SK-N-MC (cell line): ENCODE measurements at regions not wholly inside any gene's neighbourhood (a gene's known extent, or its start where the extent isn't known, plus 50 kb on each side); places are given as distances from the start of the nearest gene placed in this dataset.

ENCODE experiments used
- DNase-seq: peaks from one replicate; pipeline ENCODE4 v3.0.0-alpha.2; 2011; ENCODE audit warnings: low read depth, low spot score
- H3K27ac ChIP-seq: fragments of 200-600 bp; sonication (generic); 2 replicates; pipeline ENCODE4 v1.5.1; 2016; ENCODE audit warnings: mixed run types
- H3K36me3 ChIP-seq: fragments of 200-600 bp; sonication (generic); 2 replicates; pipeline ENCODE4 v1.6.1; 2017; ENCODE audit warnings: antibody characterized with exemption, low read length, mixed read lengths; ENCODE audit not compliant: insufficient read depth
- H3K4me3 ChIP-seq: fragments of 200-600 bp; sonication (generic); 2 replicates; pipeline ENCODE4 v1.5.1; 2016
- H3K9ac ChIP-seq: fragments of 200-600 bp; sonication (generic); 2 replicates; pipeline ENCODE4 v1.8.0; 2017; ENCODE audit warnings: mixed run types, mixed read lengths; ENCODE audit not compliant: insufficient read length
- H3K9me3 ChIP-seq: fragments of 200-600 bp; sonication (generic); 2 replicates; pipeline ENCODE4 v1.6.1; 2017; ENCODE audit warnings: low read depth, mild to moderate bottlenecking, antibody characterized with exemption, low read length, moderate library complexity, mixed read lengths
- EZH2 ChIP-seq: fragments of 200-600 bp; sonication (generic); IDR thresholded peaks from one replicate; pipeline ENCODE4 v1.6.1; 2017; ENCODE audit warnings: antibody characterized with exemption
- FOXP2 ChIP-seq: optimal IDR thresholded peaks from 2 replicates; pipeline ENCODE3; 2011; ENCODE audit warnings: mild to moderate bottlenecking, moderate library complexity; ENCODE audit not compliant: insufficient read depth; ENCODE audit errors: extremely low read length, control extremely low read depth
- POLR2AphosphoS5 ChIP-seq: IDR thresholded peaks from 2 replicates; pipeline ENCODE4 v1.6.1; 2012; ENCODE audit warnings: mild to moderate bottlenecking, low read depth, low read length, borderline replicate concordance

DNA sequence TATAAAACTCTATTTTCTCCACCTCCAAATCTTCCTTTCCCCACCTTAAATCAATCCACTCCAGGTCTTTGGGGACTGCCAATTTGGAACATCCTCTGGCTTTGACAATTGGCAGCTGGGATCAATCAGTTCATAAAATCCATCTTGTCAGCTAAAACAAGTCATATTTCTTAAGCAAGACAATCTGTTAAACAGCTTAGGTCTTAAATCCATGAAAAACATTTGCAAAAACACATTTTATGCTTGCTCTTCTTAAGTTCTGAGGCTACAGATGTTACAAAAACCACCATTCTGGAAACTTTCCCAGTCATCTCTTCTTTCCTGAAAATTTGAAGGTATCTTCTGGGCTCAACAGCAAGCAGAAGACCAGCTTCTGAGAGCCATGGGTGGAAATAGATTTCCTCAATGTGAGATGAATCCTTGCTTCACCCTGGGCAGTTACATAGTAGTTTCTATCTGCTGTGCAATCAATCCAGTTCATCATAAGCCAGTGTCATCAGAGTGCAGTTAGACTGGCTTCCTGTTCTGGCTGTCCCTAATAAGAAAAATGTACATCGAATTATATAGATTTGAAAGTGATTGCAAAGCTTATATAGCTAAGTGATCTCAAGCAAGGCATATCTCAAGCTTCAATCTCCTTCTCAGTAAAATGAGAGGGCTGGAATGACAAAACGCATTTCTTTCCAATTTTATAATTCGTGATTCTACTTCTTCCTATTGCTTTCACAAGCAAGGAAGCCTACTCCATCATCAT is 402.7 kb upstream of the INTU start:
- Histone ChIP-seq H3K36me3 (no peaks in the 10 kb centered on the region), H3K9ac (no peak overlapping the region), H3K9me3 (no peaks in the 10 kb centered on the region), H3K4me3 (no peak overlapping the region), H3K27ac (no peak overlapping the region; the same call in 1 of the 2 replicates)
- TF ChIP-seq FOXP2, result no peak
- TF ChIP-seq POLR2AphosphoS5, result no peak
- no peak for TF ChIP-seq EZH2
- no peak for DNase-seq

- TF ChIP-seq EZH2 (no peak), POLR2AphosphoS5 (no peak), FOXP2 (no peak)
- Histone ChIP-seq H3K36me3 (no peaks in the 10 kb centered on the region), H3K9me3 (no peaks in the 10 kb centered on the region), H3K27ac (no peak overlapping the region), H3K9ac (no peak overlapping the region), H3K4me3 (no peak overlapping the region)
- DNase-seq, result no peak
Observed at GRCh38 chr4:127236889-127237288, 395.9 kb upstream of the INTU start.

DNA sequence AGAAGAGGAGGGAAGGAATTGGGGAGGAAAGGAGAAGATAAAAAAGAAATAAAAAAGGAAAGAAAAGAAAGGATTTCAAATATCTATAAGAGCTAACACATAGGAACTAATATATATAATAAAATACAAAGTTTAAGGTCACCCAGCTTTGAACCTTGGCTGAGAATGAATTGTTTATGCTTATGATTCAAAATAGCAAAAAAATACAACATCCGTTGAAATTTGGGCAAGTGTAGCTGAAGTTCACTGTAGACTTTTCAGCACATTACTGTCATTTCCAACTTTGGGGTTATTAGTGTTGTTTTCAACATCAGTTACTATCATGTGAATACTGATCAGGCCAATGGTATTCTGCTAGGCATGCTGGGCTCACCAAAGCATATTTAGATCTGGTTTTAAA is 395.2 kb upstream of the INTU start:
- H3K9me3 ChIP-seq, result no peaks in the 10 kb centered on the region
- no peak overlapping the region for H3K4me3 ChIP-seq
- H3K27ac ChIP-seq, result no peak overlapping the region
- TF ChIP-seq FOXP2 (no peak), POLR2AphosphoS5 (no peak), EZH2 (no peak)
- no peaks in the 10 kb centered on the region for H3K36me3 ChIP-seq
- H3K9ac ChIP-seq, result no peak overlapping the region
- no peak for DNase-seq

GRCh38 chr4:127238956-127239475 is 393.7 kb upstream of the INTU start:
- Histone ChIP-seq H3K36me3 (no peaks in the 10 kb centered on the region), H3K4me3 (no peak overlapping the region), H3K9ac (no peak overlapping the region), H3K27ac (no peak overlapping the region), H3K9me3 (no peaks in the 10 kb centered on the region)
- no peak for DNase-seq
- TF ChIP-seq FOXP2 (no peak), EZH2 (no peak), POLR2AphosphoS5 (no peak)

DNA sequence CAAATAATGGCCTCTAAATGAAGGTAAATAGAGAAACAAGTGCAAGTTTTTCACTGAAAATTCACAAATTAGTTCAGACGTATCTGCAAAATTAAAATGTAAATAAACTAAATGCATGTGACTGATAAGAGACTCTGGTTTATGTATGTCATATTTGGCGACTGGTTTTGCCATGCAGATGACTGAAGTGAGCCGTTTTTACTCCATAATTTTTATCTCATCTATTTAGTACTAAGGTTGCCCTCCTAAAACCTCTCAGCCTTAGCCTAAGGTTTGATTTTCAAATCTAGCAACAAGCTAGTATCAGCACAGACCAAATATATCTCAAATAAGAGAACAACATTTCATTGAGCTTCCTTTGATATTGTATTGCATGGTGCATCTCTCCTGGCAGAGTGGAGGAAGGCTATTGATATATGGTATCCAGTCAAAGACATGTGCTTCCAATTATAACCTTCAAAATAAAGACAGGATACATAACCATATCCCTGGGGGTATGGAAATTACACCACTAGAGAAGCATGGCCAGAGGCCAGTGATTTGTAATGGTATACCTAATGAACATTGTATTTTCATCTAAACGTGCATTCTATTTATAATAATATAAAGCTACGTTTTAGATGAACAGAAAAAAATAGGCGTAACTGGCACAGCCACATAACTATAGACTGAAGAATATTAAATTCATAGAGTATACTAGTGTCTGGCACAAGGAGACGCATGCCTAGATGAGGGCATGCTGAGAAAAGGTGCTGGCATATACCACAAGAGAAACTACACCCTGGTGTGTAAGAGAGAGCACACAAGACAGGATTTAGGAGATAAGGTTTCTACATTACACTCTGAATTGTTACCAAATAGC is 392.6 kb upstream of the INTU start:
- Histone ChIP-seq H3K27ac (no peak overlapping the region), H3K4me3 (peak overlapping the region; percentile 17), H3K9me3 (no peaks in the 10 kb centered on the region), H3K36me3 (no peaks in the 10 kb centered on the region), H3K9ac (no peak overlapping the region)
- peak; percentile 71 for DNase-seq
- TF ChIP-seq FOXP2, result no peak
- TF ChIP-seq POLR2AphosphoS5, result peak; percentile 50; the same call in 1 of the 2 replicates
- no peak for TF ChIP-seq EZH2

DNA sequence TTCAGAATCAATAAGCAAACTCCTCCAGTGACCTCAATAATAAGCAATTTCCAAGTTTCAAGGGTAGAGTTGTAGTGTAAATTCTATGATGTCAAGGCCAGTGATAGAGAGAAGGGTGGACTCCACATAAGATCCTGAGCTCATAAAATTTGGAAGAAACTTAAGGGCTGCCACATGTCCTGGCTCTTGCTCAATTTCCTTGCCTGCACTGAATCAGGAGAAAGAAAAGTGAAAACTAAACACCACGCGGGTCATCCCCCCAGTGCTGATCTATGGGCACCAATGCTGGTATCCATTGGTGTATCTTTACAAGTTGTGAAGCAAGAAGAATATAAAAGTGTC is 392.0 kb upstream of the INTU start:
- H3K27ac ChIP-seq, result no peak overlapping the region

GRCh38 chr4:127244515-127244914 is 388.2 kb upstream of the INTU start:
- H3K27ac ChIP-seq, result no peak overlapping the region
- TF ChIP-seq EZH2, result no peak
- no peak for TF ChIP-seq FOXP2
- TF ChIP-seq POLR2AphosphoS5, result no peak
- no peak for DNase-seq
- no peak overlapping the region for H3K4me3 ChIP-seq
- H3K9ac ChIP-seq, result no peak overlapping the region
- H3K36me3 ChIP-seq, result no peaks in the 10 kb centered on the region
- H3K9me3 ChIP-seq, result no peaks in the 10 kb centered on the region

More for the DNA sequence above, 392.0 kb upstream of the INTU start:
- TF ChIP-seq FOXP2, result no peak
- TF ChIP-seq POLR2AphosphoS5, result no peak
- TF ChIP-seq EZH2, result no peak
- H3K9me3 ChIP-seq, result no peaks in the 10 kb centered on the region
- H3K36me3 ChIP-seq, result no peaks in the 10 kb centered on the region
- H3K4me3 ChIP-seq, result peak overlapping the region; percentile 17
- H3K9ac ChIP-seq, result no peak overlapping the region
- DNase-seq, result no peak
